Aorta (tissue), 5 donors: ENCODE measurements at regions not wholly inside any gene's neighbourhood (a gene's known extent, or its start where the extent isn't known, plus 50 kb on each side); places are given as distances from the start of the nearest gene placed in this dataset.

ENCODE experiments used
- ATAC-seq: fragments of 200-7000 bp; cut with Tn5 transposase; one replicate; pipeline ENCODE4 v1.9.1; 2022; ENCODE audit warnings: moderate library complexity; ENCODE audit not compliant: low FRiP score
- DNase-seq, 2 donors: peaks; one replicate each; pipeline ENCODE4 v3.0.0-alpha.2; 2020
- H3K27ac ChIP-seq, 2 donors: one replicate each; pipeline ENCODE4 v1.5.1; 2013; ENCODE audit warnings: low read length in 2 of 2, mild to moderate bottlenecking in 2 of 2, moderate library complexity in 2 of 2, control low read depth in 1 of 2, inconsistent platforms in 1 of 2, low read depth in 1 of 2
- H3K27me3 ChIP-seq, 2 donors: one replicate each; pipeline ENCODE4 v1.6.1; 2013; ENCODE audit warnings: control low read depth in 1 of 2, low read length in 1 of 2, mild to moderate bottlenecking in 1 of 2, moderate library complexity in 1 of 2; ENCODE audit not compliant: insufficient read depth in 2 of 2, control insufficient read depth in 1 of 2
- H3K36me3 ChIP-seq, 2 donors: one replicate each; pipeline ENCODE4 v1.6.1; 2013; ENCODE audit warnings: control low read depth in 1 of 2, low read length in 1 of 2, mild to moderate bottlenecking in 1 of 2; ENCODE audit not compliant: insufficient read depth in 2 of 2, control insufficient read depth in 1 of 2
- H3K4me1 ChIP-seq, 2 donors: one replicate each; pipeline ENCODE4 v1.6.1; 2013; ENCODE audit warnings: low read length in 2 of 2, control low read depth in 1 of 2, mild to moderate bottlenecking in 1 of 2, moderate library complexity in 1 of 2; ENCODE audit not compliant: insufficient read depth in 2 of 2, control insufficient read depth in 1 of 2
- H3K4me3 ChIP-seq, 2 donors: one replicate each; pipeline ENCODE4 v1.5.1; 2013; ENCODE audit warnings: low read length in 2 of 2, control low read depth in 1 of 2, mild to moderate bottlenecking in 1 of 2
- H3K9me3 ChIP-seq: one replicate; pipeline ENCODE4 v1.6.1; 2013; ENCODE audit warnings: mild to moderate bottlenecking, low read length; ENCODE audit not compliant: control insufficient read depth
- WGBS, 2 donors: extraction: QIAGEN DNeasy Blood & Tissue Kit; methylation state at CpG; one replicate each; pipeline ENCODE4 v1.1.7; 2013; 5-methylcytosine and 5-hydroxymethylcytosine counted together
- intact Hi-C, 2 donors: fragments of 100-400 bp; cut with DNase I; formaldehyde crosslinking; loops; one replicate each; pipeline versions ENCODE4 v1.14.2 to v1.15.0; 2022
- donor health status: healthy with polysubstance abuse.
- donor health status: Bipolar disorder and iron deficiency.
- donor health status: DM: no; HTN: no; CAD: no.
- donor health status: DM: no; HTN: no; CAD: no.
- donor health status: DM: yes; HTN: yes; CAD: no.

GRCh38 chrX:21156632-21157031, 217.6 kb upstream of the CNKSR2 start:
- no peak overlapping the region for H3K4me3 ChIP-seq
- no peaks in the 10 kb centered on the region for H3K9me3 ChIP-seq
- H3K27ac ChIP-seq: no peak overlapping the region
- 63 to 79% methylated on average over 1 of the region's 1 CpG for WGBS, 2 donors
- no peaks in the 10 kb centered on the region for H3K36me3 ChIP-seq
- no peaks in the 10 kb centered on the region for H3K27me3 ChIP-seq
- intact Hi-C loops: no loop called here
- ATAC-seq: no peak
- DNase-seq: no peak
- H3K4me1 ChIP-seq: no peaks in the 10 kb centered on the region

DNA sequence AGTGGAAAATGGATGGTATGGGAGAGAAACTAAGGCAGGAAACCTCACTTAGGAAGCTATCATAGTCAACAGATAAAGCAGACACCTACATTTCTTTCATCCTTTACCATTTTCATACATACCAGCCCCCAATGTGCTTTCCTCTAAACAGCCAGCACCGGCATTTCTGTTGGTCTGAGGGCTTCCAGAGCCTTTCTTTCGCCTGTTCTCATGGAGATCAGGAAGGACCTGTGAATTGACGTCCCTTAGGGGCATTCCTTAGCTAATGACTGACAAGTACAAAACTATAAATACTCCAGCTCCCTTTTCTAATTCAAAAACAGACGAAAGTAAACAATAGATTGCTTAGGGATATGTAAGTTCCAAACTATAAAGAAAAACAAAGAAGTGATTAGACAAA, 215.5 kb upstream of the CNKSR2 start:
- no peak for ATAC-seq
- Histone ChIP-seq H3K36me3 (no peaks in the 10 kb centered on the region), H3K9me3 (no peaks in the 10 kb centered on the region), H3K4me1 (no peaks in the 10 kb centered on the region), H3K27me3 (no peaks in the 10 kb centered on the region), H3K4me3 (no peak overlapping the region), H3K27ac (no peak overlapping the region)
- intact Hi-C loops: no loop called here
- 16 to 17% methylated on average over 4 of the region's 4 CpGs for WGBS, 2 donors
- DNase-seq: no peak

DNA sequence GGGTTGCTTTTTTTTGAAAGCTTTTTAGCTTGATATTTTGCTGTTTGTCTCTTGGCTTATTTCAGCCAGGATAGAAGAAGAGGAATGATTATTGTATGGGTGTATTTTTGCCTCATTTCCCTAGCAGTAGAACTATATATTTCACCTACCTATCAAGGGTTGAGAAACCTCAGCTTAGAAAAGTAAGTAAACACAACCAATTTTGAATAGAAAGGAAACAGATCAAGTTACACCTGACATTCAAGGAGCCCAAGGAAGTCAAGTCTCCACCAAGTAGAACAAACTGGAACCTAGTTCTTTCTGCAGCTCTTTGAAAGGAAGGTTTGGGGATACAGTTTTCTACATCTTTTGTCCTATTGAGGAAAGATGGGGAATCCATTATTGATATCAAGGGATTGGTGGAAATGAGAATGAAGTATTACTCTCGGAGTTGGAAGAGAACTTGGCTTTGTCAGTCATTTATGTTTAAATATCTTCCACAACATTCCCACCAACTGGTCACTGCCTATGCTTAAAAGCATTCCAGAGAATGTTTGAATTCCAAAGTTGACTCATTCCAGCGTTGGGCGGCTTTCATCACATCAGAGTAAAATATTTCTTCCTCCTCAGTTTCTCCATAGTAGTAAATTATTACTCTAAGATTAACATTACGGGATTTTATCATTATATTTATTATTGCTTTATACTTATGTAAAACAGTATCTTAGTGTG, 207.8 kb upstream of the CNKSR2 start:
- Histone ChIP-seq H3K36me3 (no peaks in the 10 kb centered on the region), H3K4me1 (no peaks in the 10 kb centered on the region), H3K27me3 (no peaks in the 10 kb centered on the region), H3K27ac (no peak overlapping the region), H3K4me3 (no peak overlapping the region), H3K9me3 (no peaks in the 10 kb centered on the region)
- ATAC-seq: no peak
- WGBS, 2 donors: 7 to 8% methylated on average over 4 of the region's 4 CpGs
- DNase-seq: no peak
- intact Hi-C loops: no loop called here

- H3K36me3 ChIP-seq: no peaks in the 10 kb centered on the region
- H3K4me1 ChIP-seq: no peaks in the 10 kb centered on the region
- intact Hi-C loops: no loop called here
- H3K4me3 ChIP-seq: no peak overlapping the region
- H3K27ac ChIP-seq: no peak overlapping the region
- no peaks in the 10 kb centered on the region for H3K27me3 ChIP-seq
- 29 to 39% methylated on average over 2 of the region's 2 CpGs for WGBS, 2 donors
- no peaks in the 10 kb centered on the region for H3K9me3 ChIP-seq
- DNase-seq: no peak
- no peak for ATAC-seq
These were observed 207.2 kb upstream of the CNKSR2 start for GRCh38 chrX:21167011-21167410.

DNA sequence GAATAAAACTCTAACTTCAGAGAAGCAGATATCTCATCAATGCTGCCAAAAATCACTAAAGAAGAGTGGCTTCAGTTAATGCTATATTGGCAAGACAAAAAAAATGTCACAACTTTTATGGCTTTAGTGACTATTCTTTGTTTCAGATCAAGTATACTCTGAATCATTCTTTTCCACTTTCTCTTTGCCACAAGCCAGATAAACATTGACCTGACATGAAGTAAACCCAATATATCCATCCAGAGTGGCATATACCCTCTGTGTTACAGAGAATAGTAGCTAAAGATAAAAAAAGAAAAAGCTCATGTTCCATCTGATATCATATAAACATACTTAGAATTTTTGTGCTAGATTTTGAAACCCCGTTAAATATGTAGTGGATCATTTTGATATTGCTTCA, 206.7 kb upstream of the CNKSR2 start:
- WGBS, 2 donors: 54 to 58% methylated on average over 1 of the region's 1 CpG
- ATAC-seq (no peak), DNase-seq (no peak)
- Histone ChIP-seq H3K4me1 (no peaks in the 10 kb centered on the region), H3K9me3 (no peaks in the 10 kb centered on the region), H3K36me3 (no peaks in the 10 kb centered on the region), H3K27ac (no peak overlapping the region), H3K27me3 (no peaks in the 10 kb centered on the region), H3K4me3 (no peak overlapping the region)
- intact Hi-C loops: no loop called here

GRCh38 chrX:21168401-21169160, 205.6 kb upstream of the CNKSR2 start:
- Histone ChIP-seq H3K36me3 (no peaks in the 10 kb centered on the region), H3K4me3 (no peak overlapping the region), H3K27me3 (no peaks in the 10 kb centered on the region), H3K27ac (no peak overlapping the region), H3K9me3 (no peaks in the 10 kb centered on the region), H3K4me1 (no peaks in the 10 kb centered on the region)
- intact Hi-C loops: no loop called here
- DNase-seq: no peak
- no peak for ATAC-seq
- 53 to 88% methylated on average over 2 of the region's 2 CpGs for WGBS, 2 donors

DNA sequence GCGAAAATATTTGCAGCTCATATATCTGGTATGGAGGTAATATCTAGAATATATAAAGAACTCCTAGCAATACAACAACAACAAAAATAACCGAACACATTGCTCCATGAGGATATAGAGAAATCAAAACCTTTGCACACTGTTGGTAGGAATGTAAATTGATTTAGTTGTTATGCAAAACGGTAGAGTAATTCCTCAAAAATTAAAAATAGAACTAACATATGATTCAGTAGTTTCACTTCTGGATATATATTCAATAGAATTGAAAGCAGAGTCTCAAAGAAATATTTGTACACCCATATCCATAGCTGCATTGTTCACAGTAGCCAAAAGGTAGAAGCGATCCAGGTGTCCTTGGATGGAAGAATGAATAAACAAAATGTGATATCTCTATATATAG, 203.0 kb upstream of the CNKSR2 start:
- Histone ChIP-seq H3K27ac (no peak overlapping the region), H3K27me3 (no peaks in the 10 kb centered on the region), H3K4me3 (no peak overlapping the region), H3K4me1 (no peaks in the 10 kb centered on the region), H3K9me3 (no peaks in the 10 kb centered on the region), H3K36me3 (no peaks in the 10 kb centered on the region)
- DNase-seq (no peak), ATAC-seq (no peak)
- whole genome bisulfite sequencing, 2 donors: 64 to 84% methylated on average over 4 of the region's 4 CpGs
- intact Hi-C loops: no loop called here

- H3K9me3 ChIP-seq: no peaks in the 10 kb centered on the region
- ATAC-seq: no peak
- intact Hi-C loops: no loop called here
- H3K27ac ChIP-seq: no peak overlapping the region
- no peaks in the 10 kb centered on the region for H3K36me3 ChIP-seq
- DNase-seq: no peak
- WGBS, 2 donors: 64 to 97% methylated on average over 1 of the region's 1 CpG
- H3K4me1 ChIP-seq: no peaks in the 10 kb centered on the region
- no peaks in the 10 kb centered on the region for H3K27me3 ChIP-seq
- no peak overlapping the region for H3K4me3 ChIP-seq
These were observed 199.8 kb upstream of the CNKSR2 start for GRCh38 chrX:21174439-21174838.

DNA sequence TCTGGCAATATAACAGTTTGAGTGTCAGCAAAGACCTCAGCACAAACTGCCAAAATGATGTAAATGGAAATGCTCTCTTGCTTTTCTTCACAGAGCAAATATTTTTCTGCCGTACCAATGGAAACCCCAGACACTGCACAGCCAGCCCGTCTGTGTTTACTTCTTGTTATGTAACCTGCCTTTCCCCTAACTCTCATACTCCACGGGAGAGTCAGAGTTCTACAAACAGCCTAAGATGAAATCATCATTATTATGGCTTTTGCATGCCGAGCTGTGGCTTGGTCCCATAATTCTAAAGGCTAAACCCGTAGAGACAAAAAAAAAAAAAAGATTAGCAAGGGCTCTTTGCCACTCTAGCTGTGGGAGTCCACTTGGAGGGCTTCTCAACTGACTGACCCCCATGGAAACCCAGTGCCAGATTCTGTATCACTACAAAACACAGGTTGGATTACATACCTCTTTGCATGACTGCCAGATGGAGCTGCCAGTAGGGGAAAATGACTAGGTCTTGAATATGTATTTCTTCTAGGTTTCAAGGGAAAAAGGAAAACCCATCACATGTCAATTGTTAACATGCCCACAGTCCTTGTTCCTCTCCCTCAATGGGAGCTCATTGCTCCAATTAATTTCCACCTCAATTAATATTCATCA, 197.2 kb upstream of the CNKSR2 start:
- DNase-seq (no peak), ATAC-seq (no peak)
- Histone ChIP-seq H3K9me3 (no peaks in the 10 kb centered on the region), H3K4me1 (no peaks in the 10 kb centered on the region), H3K36me3 (no peaks in the 10 kb centered on the region), H3K4me3 (no peak overlapping the region), H3K27me3 (no peaks in the 10 kb centered on the region), H3K27ac (no peak overlapping the region)
- intact Hi-C loops: no loop called here
- 7 to 32% methylated on average over 5 of the region's 5 CpGs for WGBS, 2 donors
